ENCODE measurements at regions not wholly inside any gene's neighbourhood (a gene's known extent, or its start where the extent isn't known, plus 50 kb on each side); places are given as distances from the start of the nearest gene placed in this dataset.

DNA sequence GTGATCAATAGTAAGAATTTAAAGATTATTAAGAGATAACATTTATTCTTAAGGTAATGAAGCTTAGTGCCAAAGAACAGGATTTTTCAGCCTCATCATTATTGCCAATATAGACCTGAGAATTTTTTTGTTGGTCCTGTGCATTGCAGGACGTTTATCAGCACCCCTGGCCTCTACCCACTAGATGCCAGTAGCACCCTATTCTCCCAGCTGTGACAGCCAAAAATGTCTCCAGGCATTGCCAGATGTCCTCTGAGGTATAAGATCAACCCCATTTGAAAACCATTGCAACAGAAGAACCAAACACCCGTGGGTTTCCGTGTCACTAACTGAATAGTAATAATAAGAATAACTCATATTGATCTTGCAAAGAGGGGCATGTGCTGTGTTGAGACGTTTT is 700.0 kb upstream of the SOX11 start:
- TF ChIP-seq, protein P1, sequence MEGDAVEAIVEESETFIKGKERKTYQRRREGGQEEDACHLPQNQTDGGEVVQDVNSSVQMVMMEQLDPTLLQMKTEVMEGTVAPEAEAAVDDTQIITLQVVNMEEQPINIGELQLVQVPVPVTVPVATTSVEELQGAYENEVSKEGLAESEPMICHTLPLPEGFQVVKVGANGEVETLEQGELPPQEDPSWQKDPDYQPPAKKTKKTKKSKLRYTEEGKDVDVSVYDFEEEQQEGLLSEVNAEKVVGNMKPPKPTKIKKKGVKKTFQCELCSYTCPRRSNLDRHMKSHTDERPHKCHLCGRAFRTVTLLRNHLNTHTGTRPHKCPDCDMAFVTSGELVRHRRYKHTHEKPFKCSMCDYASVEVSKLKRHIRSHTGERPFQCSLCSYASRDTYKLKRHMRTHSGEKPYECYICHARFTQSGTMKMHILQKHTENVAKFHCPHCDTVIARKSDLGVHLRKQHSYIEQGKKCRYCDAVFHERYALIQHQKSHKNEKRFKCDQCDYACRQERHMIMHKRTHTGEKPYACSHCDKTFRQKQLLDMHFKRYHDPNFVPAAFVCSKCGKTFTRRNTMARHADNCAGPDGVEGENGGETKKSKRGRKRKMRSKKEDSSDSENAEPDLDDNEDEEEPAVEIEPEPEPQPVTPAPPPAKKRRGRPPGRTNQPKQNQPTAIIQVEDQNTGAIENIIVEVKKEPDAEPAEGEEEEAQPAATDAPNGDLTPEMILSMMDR (conservative IDR thresholded peaks at IDR 0.05) = peak; percentile 47
- TF ChIP-seq ZFX (IDR thresholded peaks at IDR 0.05) = no peak

Measured in C4-2B (cell line).